Calu3 (cell line): ENCODE measurements at regions not wholly inside any gene's neighbourhood (a gene's known extent, or its start where the extent isn't known, plus 50 kb on each side); places are given as distances from the start of the nearest gene placed in this dataset.

Experiments used
- BruUV-seq: library from RNA; stranded (reverse); fragments of 400-500 nt; replicated peaks from 2 replicates; lab custom pipeline; 2021; lab: Mats Ljungman, UMichigan
- CTCF ChIA-PET: fragments of 300-600 bp; sonication (Branson Sonifier 250); formaldehyde crosslinking; loops from one replicate; lab custom pipeline; 2022; ENCODE audit warnings: antibody characterized with exemption; lab: Charles Lee
- DNase-seq: peaks from one replicate; pipeline ENCODE4 v3.0.0; 2022
- H3K27ac Mint-ChIP-seq: one replicate; pipeline ENCODE4 v1.8.0; 2022; ENCODE audit warnings: mixed read lengths; ENCODE audit not compliant: unreplicated experiment
- H3K27me3 Mint-ChIP-seq: one replicate; pipeline ENCODE4 v1.8.0; 2022; ENCODE audit warnings: mixed read lengths; ENCODE audit not compliant: unreplicated experiment
- H3K36me3 Mint-ChIP-seq: one replicate; pipeline ENCODE4 v1.8.0; 2022; ENCODE audit warnings: mild to moderate bottlenecking, moderate library complexity, mixed read lengths; ENCODE audit not compliant: insufficient read depth, unreplicated experiment
- H3K4me1 Mint-ChIP-seq: one replicate; pipeline ENCODE4 v1.8.0; 2022; ENCODE audit warnings: mild to moderate bottlenecking, low read depth, mixed read lengths; ENCODE audit not compliant: unreplicated experiment
- H3K4me3 Mint-ChIP-seq: one replicate; pipeline ENCODE4 v1.8.0; 2022; ENCODE audit warnings: mild to moderate bottlenecking, low read depth, moderate library complexity, mixed read lengths; ENCODE audit not compliant: unreplicated experiment
- H3K9me3 Mint-ChIP-seq: one replicate; pipeline ENCODE4 v1.8.0; 2022; ENCODE audit warnings: low read depth, mixed read lengths; ENCODE audit not compliant: unreplicated experiment
- intact Hi-C: fragments of 100-400 bp; cut with micrococcal nuclease; formaldehyde crosslinking; loops from one replicate; pipeline ENCODE4 v1.10.0; 2022; ENCODE audit not compliant: unreplicated experiment
- TF ChIP-seq, protein P1 (sequence below): fragments of 200-600 bp; IDR thresholded peaks from one replicate; pipeline ENCODE4 v1.8.0; 2022; ENCODE audit warnings: antibody characterized with exemption; ENCODE audit not compliant: unreplicated experiment

GRCh38 chr2:237160271-237160919, 74.7 kb downstream of the COPS8 start:
- Mint-ChIP-seq H3K27me3 (peaks cover 28% of the 10 kb centered on the region), H3K9me3 (no peaks in the 10 kb centered on the region), H3K4me1 (no peaks in the 10 kb centered on the region), H3K4me3 (no peak overlapping the region), H3K27ac (no peak overlapping the region), H3K36me3 (no peaks in the 10 kb centered on the region)
- DNase-seq, result no peak
- no TSS peak for BruUV-seq
- intact Hi-C loops, result no loop called here
- TF ChIP-seq, protein P1, sequence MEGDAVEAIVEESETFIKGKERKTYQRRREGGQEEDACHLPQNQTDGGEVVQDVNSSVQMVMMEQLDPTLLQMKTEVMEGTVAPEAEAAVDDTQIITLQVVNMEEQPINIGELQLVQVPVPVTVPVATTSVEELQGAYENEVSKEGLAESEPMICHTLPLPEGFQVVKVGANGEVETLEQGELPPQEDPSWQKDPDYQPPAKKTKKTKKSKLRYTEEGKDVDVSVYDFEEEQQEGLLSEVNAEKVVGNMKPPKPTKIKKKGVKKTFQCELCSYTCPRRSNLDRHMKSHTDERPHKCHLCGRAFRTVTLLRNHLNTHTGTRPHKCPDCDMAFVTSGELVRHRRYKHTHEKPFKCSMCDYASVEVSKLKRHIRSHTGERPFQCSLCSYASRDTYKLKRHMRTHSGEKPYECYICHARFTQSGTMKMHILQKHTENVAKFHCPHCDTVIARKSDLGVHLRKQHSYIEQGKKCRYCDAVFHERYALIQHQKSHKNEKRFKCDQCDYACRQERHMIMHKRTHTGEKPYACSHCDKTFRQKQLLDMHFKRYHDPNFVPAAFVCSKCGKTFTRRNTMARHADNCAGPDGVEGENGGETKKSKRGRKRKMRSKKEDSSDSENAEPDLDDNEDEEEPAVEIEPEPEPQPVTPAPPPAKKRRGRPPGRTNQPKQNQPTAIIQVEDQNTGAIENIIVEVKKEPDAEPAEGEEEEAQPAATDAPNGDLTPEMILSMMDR, result no peak
- CTCF ChIA-PET, result no interaction called here

GRCh38 chr2:237161189-237161588, 75.5 kb downstream of the COPS8 start:
- H3K36me3 Mint-ChIP-seq, result no peaks in the 10 kb centered on the region
- no peaks in the 10 kb centered on the region for H3K9me3 Mint-ChIP-seq
- CTCF ChIA-PET, result interaction anchor here (1.2 kb wide), 1 partner anchor 310 kb away, joined by 3 read pairs; no protein-coding TSS in a partner anchor
- no peaks in the 10 kb centered on the region for H3K4me1 Mint-ChIP-seq
- peaks cover 36% of the 10 kb centered on the region for H3K27me3 Mint-ChIP-seq
- intact Hi-C loops, result no loop called here
- DNase-seq, result no peak
- no TSS peak for BruUV-seq
- TF ChIP-seq, protein P1, result no peak
- no peak overlapping the region for H3K4me3 Mint-ChIP-seq
- H3K27ac Mint-ChIP-seq, result no peak overlapping the region

DNA sequence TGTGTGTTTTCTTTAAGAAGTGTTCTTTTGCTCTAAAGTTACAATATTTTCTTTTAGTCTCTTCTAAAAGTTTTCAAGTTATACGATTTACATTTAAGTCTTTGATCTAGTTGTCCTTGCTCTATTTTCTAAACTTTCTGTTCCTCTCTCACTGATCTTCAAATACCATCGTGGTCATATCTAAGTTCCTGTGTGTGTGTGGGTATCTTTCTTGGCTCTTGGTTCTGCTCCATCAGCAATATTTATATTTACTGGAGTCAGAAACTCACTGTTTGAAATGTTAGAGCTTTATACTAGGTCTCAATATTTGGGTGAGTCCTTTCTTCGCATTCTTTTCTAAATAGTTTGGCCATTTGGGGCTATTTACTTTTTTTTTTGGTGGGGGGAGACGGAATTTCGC, 77.3 kb downstream of the COPS8 start:
- CTCF ChIA-PET, result no interaction called here
- BruUV-seq, result no TSS peak
- Mint-ChIP-seq H3K36me3 (no peaks in the 10 kb centered on the region), H3K27ac (no peak overlapping the region), H3K4me3 (no peak overlapping the region), H3K4me1 (no peaks in the 10 kb centered on the region), H3K9me3 (no peaks in the 10 kb centered on the region), H3K27me3 (peaks cover 48% of the 10 kb centered on the region)
- DNase-seq, result no peak
- TF ChIP-seq, protein P1, result no peak
- intact Hi-C loops, result no loop called here

DNA sequence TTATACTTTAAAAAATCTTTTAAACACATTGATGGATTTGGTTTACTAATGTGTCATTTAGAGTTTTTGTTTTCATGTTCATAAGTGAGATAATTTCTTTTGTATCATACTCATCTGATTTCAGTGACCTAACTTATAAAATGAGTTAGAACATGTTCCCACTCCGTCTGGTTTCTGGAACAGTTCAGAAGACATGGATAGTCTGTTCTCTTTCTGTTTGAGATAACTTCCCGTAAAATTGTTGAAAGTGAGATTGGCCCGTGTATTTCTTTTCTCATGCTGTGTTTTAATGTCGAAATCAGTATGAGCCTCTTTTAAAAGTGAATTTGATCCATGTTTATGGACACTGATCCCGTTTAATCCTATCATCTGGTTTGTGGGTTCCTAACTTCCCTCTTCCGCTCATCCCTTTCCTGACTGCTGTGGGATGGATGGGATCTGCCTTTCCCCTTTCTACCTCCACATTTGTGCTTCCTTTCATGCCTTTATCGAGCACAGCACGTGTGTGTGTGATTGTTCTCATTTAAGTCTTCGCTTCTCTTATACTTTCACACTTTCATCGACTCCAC, 78.9 kb downstream of the COPS8 start:
- intact Hi-C loops, result no loop called here

More for the DNA sequence above, 78.9 kb downstream of the COPS8 start:
- TF ChIP-seq, protein P1, result no peak
- H3K36me3 Mint-ChIP-seq, result no peaks in the 10 kb centered on the region
- H3K27me3 Mint-ChIP-seq, result peaks cover 48% of the 10 kb centered on the region
- H3K27ac Mint-ChIP-seq, result no peak overlapping the region
- BruUV-seq, result no TSS peak
- H3K9me3 Mint-ChIP-seq, result peaks cover 2% of the 10 kb centered on the region
- CTCF ChIA-PET, result interaction anchor here (1.0 to 2.2 kb wide), 6 partner anchors 32 to 408 kb away, joined by 4 to 10 read pairs (median 6); no protein-coding TSS in a partner anchor
- no peak for DNase-seq
- no peak overlapping the region for H3K4me3 Mint-ChIP-seq
- H3K4me1 Mint-ChIP-seq, result no peaks in the 10 kb centered on the region
